Breast epithelium (tissue), 3 donors: ENCODE measurements at regions not wholly inside any gene's neighbourhood (a gene's known extent, or its start where the extent isn't known, plus 50 kb on each side); places are given as distances from the start of the nearest gene placed in this dataset.

ENCODE experiments used
- POLR2A ChIP-seq: fragments of 450-650 bp; IDR thresholded peaks from one replicate; pipeline ENCODE4 v1.6.1; 2016; ENCODE audit warnings: antibody characterized with exemption, mild to moderate bottlenecking, moderate library complexity
- POLR2AphosphoS5 ChIP-seq, 3 donors: sonication (generic); formaldehyde crosslinking; IDR thresholded peaks; one replicate each; pipeline ENCODE4 v1.6.1; 2017; ENCODE audit warnings: antibody characterized with exemption in 3 of 3
- TF ChIP-seq, protein P1 (sequence below), 3 donors: fragments of 450-650 bp; IDR thresholded peaks; one replicate each; pipeline ENCODE4 v1.5.1; 2016 to 2017; ENCODE audit warnings: antibody characterized with exemption in 3 of 3, mild to moderate bottlenecking in 3 of 3, moderate library complexity in 3 of 3

DNA sequence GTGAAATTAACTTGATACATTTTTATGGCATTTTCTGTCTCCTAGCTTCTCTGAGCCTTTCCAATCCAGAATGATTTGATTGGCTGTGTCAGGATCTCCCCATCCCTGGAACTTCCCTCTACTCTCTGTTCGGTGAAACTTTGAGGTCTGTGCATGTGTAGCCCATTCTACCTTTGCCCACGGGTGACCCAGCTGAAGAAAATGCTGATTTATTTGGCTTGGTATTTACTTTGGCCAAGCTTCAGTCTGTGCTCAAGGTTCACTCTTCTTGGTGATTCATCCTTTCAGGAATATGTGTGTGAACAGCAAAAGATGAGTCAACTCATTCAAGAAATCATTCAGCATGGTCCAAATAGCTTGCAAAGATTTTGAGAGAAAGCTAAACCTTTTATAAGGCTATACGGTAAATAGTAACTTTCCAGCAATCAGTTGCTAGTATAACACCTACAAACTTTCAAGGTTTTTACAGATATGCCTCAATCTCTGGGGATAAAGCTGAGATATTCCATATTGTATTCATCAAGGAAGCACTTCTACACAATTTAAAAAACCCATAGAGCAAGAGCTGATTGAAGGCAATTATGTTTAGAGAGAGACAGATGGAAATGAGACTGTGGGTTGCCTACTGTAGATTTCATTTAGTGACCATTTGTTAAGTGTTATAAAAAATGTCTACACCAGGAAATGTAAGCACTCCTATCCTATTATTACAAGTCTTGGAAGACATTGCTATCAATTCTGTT, 233.9 kb upstream of the CXXC4 start:
- TF ChIP-seq, protein P1, sequence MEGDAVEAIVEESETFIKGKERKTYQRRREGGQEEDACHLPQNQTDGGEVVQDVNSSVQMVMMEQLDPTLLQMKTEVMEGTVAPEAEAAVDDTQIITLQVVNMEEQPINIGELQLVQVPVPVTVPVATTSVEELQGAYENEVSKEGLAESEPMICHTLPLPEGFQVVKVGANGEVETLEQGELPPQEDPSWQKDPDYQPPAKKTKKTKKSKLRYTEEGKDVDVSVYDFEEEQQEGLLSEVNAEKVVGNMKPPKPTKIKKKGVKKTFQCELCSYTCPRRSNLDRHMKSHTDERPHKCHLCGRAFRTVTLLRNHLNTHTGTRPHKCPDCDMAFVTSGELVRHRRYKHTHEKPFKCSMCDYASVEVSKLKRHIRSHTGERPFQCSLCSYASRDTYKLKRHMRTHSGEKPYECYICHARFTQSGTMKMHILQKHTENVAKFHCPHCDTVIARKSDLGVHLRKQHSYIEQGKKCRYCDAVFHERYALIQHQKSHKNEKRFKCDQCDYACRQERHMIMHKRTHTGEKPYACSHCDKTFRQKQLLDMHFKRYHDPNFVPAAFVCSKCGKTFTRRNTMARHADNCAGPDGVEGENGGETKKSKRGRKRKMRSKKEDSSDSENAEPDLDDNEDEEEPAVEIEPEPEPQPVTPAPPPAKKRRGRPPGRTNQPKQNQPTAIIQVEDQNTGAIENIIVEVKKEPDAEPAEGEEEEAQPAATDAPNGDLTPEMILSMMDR (IDR thresholded peaks at IDR 0.05) = no peak
- TF ChIP-seq POLR2A (no peak), POLR2AphosphoS5 (IDR thresholded peaks at IDR 0.05) (no peak)
